ENCODE measurements at regions not wholly inside any gene's neighbourhood (a gene's known extent, or its start where the extent isn't known, plus 50 kb on each side); places are given as distances from the start of the nearest gene placed in this dataset.

DNA sequence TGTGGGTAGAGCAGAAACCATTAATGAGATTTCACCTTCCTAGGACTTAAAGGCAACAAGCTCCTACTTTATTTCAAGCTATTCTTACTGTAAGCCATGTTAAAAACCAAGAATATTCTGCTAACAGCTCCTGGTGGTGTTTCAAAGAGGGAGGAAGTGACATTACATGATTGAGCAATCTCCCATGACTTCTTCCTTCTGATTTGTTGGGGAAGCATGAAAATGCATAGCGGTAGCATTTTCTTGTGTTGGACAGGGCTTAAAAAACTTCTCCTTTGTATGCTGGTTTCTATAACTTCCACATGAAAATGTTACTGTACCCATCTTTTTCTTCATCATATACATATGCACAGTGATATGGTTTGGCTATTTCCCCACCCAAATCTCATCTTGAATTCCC is 297.0 kb upstream of the SNX7 start:
- Histone ChIP-seq H3K4me2 (replicated peaks; ENCODE audit: extremely low read depth, low read length, poor library complexity, severe bottlenecking) (no peak overlapping the region), H3K36me3 (replicated peaks in 1 of 2; ENCODE audit: control insufficient read depth in 1 of 2, insufficient read depth in 2 of 2, low read length in 2 of 2) (no peaks in the 10 kb centered on the region), H3K79me2 (ENCODE audit: insufficient read depth, low read length) (no peaks in the 10 kb centered on the region), H2AFZ (ENCODE audit: insufficient read depth, low read depth, low read length, poor library complexity, severe bottlenecking) (no peak overlapping the region), H3K9ac (ENCODE audit: insufficient read depth, low read length, poor library complexity, severe bottlenecking) (no peak overlapping the region), H3K27ac (ENCODE audit: low read depth in 1 of 2, low read length in 2 of 2) (no peak overlapping the region), H3K4me3 (replicated peaks in 1 of 3; ENCODE audit: low read depth in 2 of 3, low read length in 3 of 3) (no peak overlapping the region), H3K4me1 (ENCODE audit: control insufficient read depth in 1 of 2, insufficient read depth in 2 of 2, low read length in 2 of 2) (peaks cover 0 to 2% of the 10 kb centered on the region in 2 donors), H3K9me3 (replicated peaks in 1 of 2; ENCODE audit: control insufficient read depth in 1 of 2, insufficient read depth in 1 of 2, low read length in 2 of 2) (peaks cover 32 to 34% of the 10 kb centered on the region in 2 donors), H4K20me1 (ENCODE audit: insufficient read depth, low read length) (no peaks in the 10 kb centered on the region), H3K27me3 (ENCODE audit: control insufficient read depth in 2 of 2, insufficient read depth in 2 of 2, low read length in 2 of 2) (no peaks in the 10 kb centered on the region)
- intact Hi-C loops (cut with micrococcal nuclease), result no loop called here
- Mint-ChIP-seq H3K9me3 (peaks cover 17 to 44% (median 32%) of the 10 kb centered on the region in 7 donors), H3K4me1 (peaks cover 15% of the 10 kb centered on the region), H3K4me3 (no peak overlapping the region), H3K36me3 (peaks cover 0 to 6% of the 10 kb centered on the region in 2 donors), H3K27ac (peak overlapping the region in 1 of 7 donors; percentile 12), H3K27me3 (ENCODE audit: low read depth in 3 of 3) (no peaks in the 10 kb centered on the region)
- WGBS (ENCODE audit: insufficient coverage), result no CpG with 5 or more reads among the region's 1 CpG
- TF ChIP-seq, protein P1, sequence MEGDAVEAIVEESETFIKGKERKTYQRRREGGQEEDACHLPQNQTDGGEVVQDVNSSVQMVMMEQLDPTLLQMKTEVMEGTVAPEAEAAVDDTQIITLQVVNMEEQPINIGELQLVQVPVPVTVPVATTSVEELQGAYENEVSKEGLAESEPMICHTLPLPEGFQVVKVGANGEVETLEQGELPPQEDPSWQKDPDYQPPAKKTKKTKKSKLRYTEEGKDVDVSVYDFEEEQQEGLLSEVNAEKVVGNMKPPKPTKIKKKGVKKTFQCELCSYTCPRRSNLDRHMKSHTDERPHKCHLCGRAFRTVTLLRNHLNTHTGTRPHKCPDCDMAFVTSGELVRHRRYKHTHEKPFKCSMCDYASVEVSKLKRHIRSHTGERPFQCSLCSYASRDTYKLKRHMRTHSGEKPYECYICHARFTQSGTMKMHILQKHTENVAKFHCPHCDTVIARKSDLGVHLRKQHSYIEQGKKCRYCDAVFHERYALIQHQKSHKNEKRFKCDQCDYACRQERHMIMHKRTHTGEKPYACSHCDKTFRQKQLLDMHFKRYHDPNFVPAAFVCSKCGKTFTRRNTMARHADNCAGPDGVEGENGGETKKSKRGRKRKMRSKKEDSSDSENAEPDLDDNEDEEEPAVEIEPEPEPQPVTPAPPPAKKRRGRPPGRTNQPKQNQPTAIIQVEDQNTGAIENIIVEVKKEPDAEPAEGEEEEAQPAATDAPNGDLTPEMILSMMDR (IDR thresholded peaks at IDR 0.05), result no peak
- peak; percentile 23 to 50 (median 36) for DNase-seq

DNA sequence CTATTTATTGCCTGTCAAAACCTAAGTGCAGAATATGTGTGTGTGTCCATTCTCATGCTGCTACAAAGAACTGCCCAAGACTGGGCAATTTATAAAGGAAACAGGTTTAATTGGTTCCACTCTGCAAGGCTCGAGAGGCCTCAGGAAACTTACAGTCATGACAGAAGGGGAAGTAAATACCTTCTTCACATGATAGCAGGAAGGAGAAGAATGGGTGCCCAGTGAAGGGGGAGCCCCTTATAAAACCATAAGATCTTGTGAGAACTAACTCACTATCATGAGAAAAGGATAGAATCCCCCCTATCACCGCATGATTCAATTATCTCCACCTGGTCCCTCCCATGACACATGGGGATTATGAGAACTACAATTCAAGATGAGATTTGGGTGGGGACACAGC is 300.7 kb upstream of the SNX7 start:
- H3K36me3 ChIP-seq (replicated peaks in 1 of 2; ENCODE audit: control insufficient read depth in 1 of 2, insufficient read depth in 2 of 2, low read length in 2 of 2), result no peaks in the 10 kb centered on the region
- H3K4me1 ChIP-seq (ENCODE audit: control insufficient read depth in 1 of 2, insufficient read depth in 2 of 2, low read length in 2 of 2), result peaks cover 0 to 2% of the 10 kb centered on the region in 2 donors
- TF ChIP-seq, protein P1 (IDR thresholded peaks at IDR 0.05), result no peak
- H3K9ac ChIP-seq (ENCODE audit: insufficient read depth, low read length, poor library complexity, severe bottlenecking), result no peak overlapping the region
- H3K4me2 ChIP-seq (replicated peaks; ENCODE audit: extremely low read depth, low read length, poor library complexity, severe bottlenecking), result no peak overlapping the region
- no CpG with 5 or more reads among the region's 2 CpGs for WGBS (ENCODE audit: insufficient coverage)
- no peak overlapping the region for H3K4me3 ChIP-seq (replicated peaks in 1 of 3; ENCODE audit: low read depth in 2 of 3, low read length in 3 of 3)
- H4K20me1 ChIP-seq (ENCODE audit: insufficient read depth, low read length), result no peaks in the 10 kb centered on the region
- H3K27ac Mint-ChIP-seq, result no peak overlapping the region
- H3K79me2 ChIP-seq (ENCODE audit: insufficient read depth, low read length), result no peaks in the 10 kb centered on the region
- peaks cover 29 to 32% of the 10 kb centered on the region in 2 donors for H3K9me3 ChIP-seq (replicated peaks in 1 of 2; ENCODE audit: control insufficient read depth in 1 of 2, insufficient read depth in 1 of 2, low read length in 2 of 2)
- H3K4me1 Mint-ChIP-seq, result peaks cover 8% of the 10 kb centered on the region
- H3K9me3 Mint-ChIP-seq, result peaks cover 22 to 47% (median 35%) of the 10 kb centered on the region in 7 donors
- intact Hi-C loops (cut with micrococcal nuclease), result no loop called here
- no peaks in the 10 kb centered on the region for H3K27me3 ChIP-seq (ENCODE audit: control insufficient read depth in 2 of 2, insufficient read depth in 2 of 2, low read length in 2 of 2)
- no peak overlapping the region for H3K4me3 Mint-ChIP-seq
- peaks cover 0 to 6% of the 10 kb centered on the region in 2 donors for H3K36me3 Mint-ChIP-seq
- H3K27me3 Mint-ChIP-seq (ENCODE audit: low read depth in 3 of 3), result no peaks in the 10 kb centered on the region
- no peak overlapping the region for H2AFZ ChIP-seq (ENCODE audit: insufficient read depth, low read depth, low read length, poor library complexity, severe bottlenecking)
- H3K27ac ChIP-seq (ENCODE audit: low read depth in 1 of 2, low read length in 2 of 2), result no peak overlapping the region
- DNase-seq, result no peak
